HG02678 (cell line): ENCODE measurements at regions not wholly inside any gene's neighbourhood (a gene's known extent, or its start where the extent isn't known, plus 50 kb on each side); places are given as distances from the start of the nearest gene placed in this dataset.

ENCODE experiments used
- ATAC-seq: cut with Tn5 transposase; IDR thresholded peaks from one replicate; pipeline ENCODE4 v1.9.1; 2021; ENCODE audit warnings: mild to moderate bottlenecking, moderate library complexity; ENCODE audit not compliant: unreplicated experiment

- ATAC-seq: no peak
These were observed 283.0 kb downstream of the GASK1B start for GRCh38 chr4:157889788-157890187.

- no peak for ATAC-seq
These were observed 284.5 kb downstream of the GASK1B start for GRCh38 chr4:157888281-157888680.

GRCh38 chr4:157887316-157887715 lies 285.5 kb downstream of the GASK1B start:
- ATAC-seq: no peak

- ATAC-seq: no peak
These were observed 286.2 kb downstream of the GASK1B start for GRCh38 chr4:157886645-157887044.

- no peak for ATAC-seq
These were observed 287.0 kb downstream of the GASK1B start for GRCh38 chr4:157885811-157886210.

- ATAC-seq: no peak
These were observed 289.9 kb downstream of the GASK1B start for GRCh38 chr4:157882901-157883300.

GRCh38 chr4:157880761-157881160 lies 292.1 kb downstream of the GASK1B start:
- no peak for ATAC-seq

- ATAC-seq: no peak
These were observed 318.0 kb downstream of the GASK1B start for GRCh38 chr4:157854819-157855218.

- ATAC-seq: no peak
These were observed 332.2 kb downstream of the GASK1B start for GRCh38 chr4:157840648-157841047.

- ATAC-seq: no peak
These were observed 332.8 kb downstream of the GASK1B start for GRCh38 chr4:157840034-157840433.

- ATAC-seq: no peak
These were observed 334.5 kb downstream of the GASK1B start for GRCh38 chr4:157838366-157838765.

- no peak for ATAC-seq
These were observed 335.6 kb downstream of the GASK1B start for GRCh38 chr4:157837071-157837703.

GRCh38 chr4:157832596-157832995 lies 340.2 kb downstream of the GASK1B start:
- no peak for ATAC-seq

GRCh38 chr4:157824021-157824420 lies 348.8 kb downstream of the GASK1B start:
- ATAC-seq: no peak

GRCh38 chr4:157821814-157822213 lies 351.0 kb downstream of the GASK1B start:
- no peak for ATAC-seq

GRCh38 chr4:157819693-157820464 lies 352.9 kb downstream of the GASK1B start:
- no peak for ATAC-seq

GRCh38 chr4:157818946-157819692 lies 353.7 kb downstream of the GASK1B start:
- no peak for ATAC-seq

- ATAC-seq: no peak
These were observed 362.6 kb downstream of the GASK1B start for GRCh38 chr4:157810137-157810774.

- no peak for ATAC-seq
These were observed 363.9 kb downstream of the GASK1B start for GRCh38 chr4:157808796-157809383.

- no peak for ATAC-seq
These were observed 366.6 kb downstream of the GASK1B start for GRCh38 chr4:157806184-157806583.

GRCh38 chr4:157804986-157805385 lies 367.8 kb downstream of the GASK1B start:
- no peak for ATAC-seq
